Activated CD4-positive, alpha-beta memory T cell treated with anti-CD3 and anti-CD28 coated beads for 36 hours (primary cell): ENCODE measurements at regions not wholly inside any gene's neighbourhood (a gene's known extent, or its start where the extent isn't known, plus 50 kb on each side); places are given as distances from the start of the nearest gene placed in this dataset.

Source experiments
- CTCF ChIA-PET: fragments of 350-600 bp; sonication (Branson Sonifier 250); formaldehyde crosslinking; loops from one replicate; lab custom pipeline; 2021; ENCODE audit warnings: antibody characterized with exemption, inconsistent platforms; lab: Charles Lee
- POLR2A ChIA-PET: fragments of 350-600 bp; sonication (Branson Sonifier 250); formaldehyde crosslinking; loops from one replicate; lab custom pipeline; 2021; ENCODE audit warnings: antibody characterized with exemption; lab: Charles Lee
- DNase-seq: peaks from one replicate; pipeline ENCODE4 v3.0.0-alpha.2; 2020
- H3K27ac Mint-ChIP-seq: one replicate; pipeline ENCODE4 v1.8.0; 2021; ENCODE audit warnings: mixed read lengths
- H3K27me3 Mint-ChIP-seq: one replicate; pipeline ENCODE4 v1.8.0; 2021; ENCODE audit warnings: mixed read lengths
- H3K36me3 Mint-ChIP-seq: one replicate; pipeline ENCODE4 v1.8.0; 2021; ENCODE audit warnings: mixed read lengths
- H3K4me1 Mint-ChIP-seq: one replicate; pipeline ENCODE4 v1.8.0; 2021; ENCODE audit warnings: low read depth, mixed read lengths
- H3K4me3 Mint-ChIP-seq: one replicate; pipeline ENCODE4 v1.8.0; 2021; ENCODE audit warnings: mild to moderate bottlenecking, mixed read lengths
- H3K9me3 Mint-ChIP-seq: one replicate; pipeline ENCODE4 v1.8.0; 2021; ENCODE audit warnings: mixed read lengths
- intact Hi-C: fragments of 100-400 bp; cut with micrococcal nuclease; formaldehyde crosslinking; loops from one replicate; pipeline ENCODE4 v1.15.1; 2023

GRCh38 chr3:76723366-76723765 lies 316.5 kb upstream of the ROBO2 start:
- POLR2A ChIA-PET, result no interaction called here
- no peaks in the 10 kb centered on the region for H3K4me1 Mint-ChIP-seq
- H3K27ac Mint-ChIP-seq, result no peak overlapping the region
- H3K4me3 Mint-ChIP-seq, result no peak overlapping the region
- H3K27me3 Mint-ChIP-seq, result no peaks in the 10 kb centered on the region
- intact Hi-C loops, result no loop called here
- no peaks in the 10 kb centered on the region for H3K36me3 Mint-ChIP-seq
- CTCF ChIA-PET, result no interaction called here
- H3K9me3 Mint-ChIP-seq, result peaks cover 14% of the 10 kb centered on the region
- DNase-seq, result no peak

- no peaks in the 10 kb centered on the region for H3K27me3 Mint-ChIP-seq
- H3K27ac Mint-ChIP-seq, result no peak overlapping the region
- no peaks in the 10 kb centered on the region for H3K36me3 Mint-ChIP-seq
- no peaks in the 10 kb centered on the region for H3K4me1 Mint-ChIP-seq
- DNase-seq, result no peak
- intact Hi-C loops, result no loop called here
- H3K4me3 Mint-ChIP-seq, result no peak overlapping the region
- H3K9me3 Mint-ChIP-seq, result peaks cover 14% of the 10 kb centered on the region
- ChIA-PET CTCF (no interaction called here), POLR2A (no interaction called here)
Measured at GRCh38 chr3:76724075-76724474, 315.8 kb upstream of the ROBO2 start.

GRCh38 chr3:76724706-76725105 lies 315.2 kb upstream of the ROBO2 start:
- CTCF ChIA-PET, result no interaction called here
- Mint-ChIP-seq H3K27ac (no peak overlapping the region), H3K4me3 (no peak overlapping the region), H3K27me3 (no peaks in the 10 kb centered on the region), H3K36me3 (no peaks in the 10 kb centered on the region), H3K4me1 (no peaks in the 10 kb centered on the region), H3K9me3 (peaks cover 14% of the 10 kb centered on the region)
- POLR2A ChIA-PET, result no interaction called here
- intact Hi-C loops, result no loop called here
- no peak for DNase-seq

GRCh38 chr3:76726034-76726433 lies 313.9 kb upstream of the ROBO2 start:
- Mint-ChIP-seq H3K27ac (no peak overlapping the region), H3K27me3 (no peaks in the 10 kb centered on the region), H3K4me1 (no peaks in the 10 kb centered on the region), H3K9me3 (peaks cover 16% of the 10 kb centered on the region), H3K4me3 (no peak overlapping the region), H3K36me3 (no peaks in the 10 kb centered on the region)
- intact Hi-C loops, result no loop called here
- POLR2A ChIA-PET, result no interaction called here
- CTCF ChIA-PET, result no interaction called here
- no peak for DNase-seq

GRCh38 chr3:76728426-76728825 lies 311.5 kb upstream of the ROBO2 start:
- Mint-ChIP-seq H3K27me3 (no peaks in the 10 kb centered on the region), H3K27ac (no peak overlapping the region), H3K36me3 (no peaks in the 10 kb centered on the region), H3K9me3 (peaks cover 23% of the 10 kb centered on the region), H3K4me1 (no peaks in the 10 kb centered on the region), H3K4me3 (no peak overlapping the region)
- ChIA-PET CTCF (no interaction called here), POLR2A (no interaction called here)
- DNase-seq, result no peak
- intact Hi-C loops, result no loop called here

GRCh38 chr3:76731471-76731870 lies 308.4 kb upstream of the ROBO2 start:
- ChIA-PET CTCF (no interaction called here), POLR2A (no interaction called here)
- Mint-ChIP-seq H3K27me3 (no peaks in the 10 kb centered on the region), H3K4me1 (no peaks in the 10 kb centered on the region), H3K9me3 (peaks cover 24% of the 10 kb centered on the region), H3K36me3 (no peaks in the 10 kb centered on the region), H3K27ac (no peak overlapping the region), H3K4me3 (no peak overlapping the region)
- intact Hi-C loops, result no loop called here
- no peak for DNase-seq

- Mint-ChIP-seq H3K9me3 (peaks cover 28% of the 10 kb centered on the region), H3K36me3 (no peaks in the 10 kb centered on the region), H3K27ac (no peak overlapping the region), H3K27me3 (no peaks in the 10 kb centered on the region), H3K4me1 (no peaks in the 10 kb centered on the region), H3K4me3 (no peak overlapping the region)
- ChIA-PET CTCF (no interaction called here), POLR2A (no interaction called here)
- intact Hi-C loops, result no loop called here
- DNase-seq, result no peak
Measured at GRCh38 chr3:76733073-76733759, 306.7 kb upstream of the ROBO2 start.

- no peak overlapping the region for H3K4me3 Mint-ChIP-seq
Measured at GRCh38 chr3:76735152-76735551, 304.7 kb upstream of the ROBO2 start.

GRCh38 chr3:76753599-76753998 lies 286.3 kb upstream of the ROBO2 start:
- Mint-ChIP-seq H3K4me1 (no peaks in the 10 kb centered on the region), H3K9me3 (peaks cover 8% of the 10 kb centered on the region), H3K36me3 (no peaks in the 10 kb centered on the region), H3K4me3 (no peak overlapping the region), H3K27ac (no peak overlapping the region), H3K27me3 (no peaks in the 10 kb centered on the region)
- CTCF ChIA-PET, result no interaction called here
- POLR2A ChIA-PET, result no interaction called here
- intact Hi-C loops, result no loop called here
- DNase-seq, result no peak

More at GRCh38 chr3:76735152-76735551, 304.7 kb upstream of the ROBO2 start:
- Mint-ChIP-seq H3K36me3 (no peaks in the 10 kb centered on the region), H3K9me3 (peaks cover 36% of the 10 kb centered on the region), H3K27me3 (no peaks in the 10 kb centered on the region), H3K27ac (no peak overlapping the region), H3K4me1 (no peaks in the 10 kb centered on the region)
- POLR2A ChIA-PET, result no interaction called here
- intact Hi-C loops, result no loop called here
- DNase-seq, result no peak
- CTCF ChIA-PET, result no interaction called here

- no peaks in the 10 kb centered on the region for H3K36me3 Mint-ChIP-seq
- POLR2A ChIA-PET, result no interaction called here
- H3K27ac Mint-ChIP-seq, result no peak overlapping the region
- H3K9me3 Mint-ChIP-seq, result peaks cover 8% of the 10 kb centered on the region
- H3K4me3 Mint-ChIP-seq, result no peak overlapping the region
- no peaks in the 10 kb centered on the region for H3K4me1 Mint-ChIP-seq
- H3K27me3 Mint-ChIP-seq, result no peaks in the 10 kb centered on the region
- intact Hi-C loops, result no loop called here
- no peak for DNase-seq
- CTCF ChIA-PET, result interaction anchor here (0.6 kb wide), 1 partner anchor 15 kb away, joined by 3 read pairs; no protein-coding TSS in a partner anchor
Measured at GRCh38 chr3:76754247-76754646, 285.7 kb upstream of the ROBO2 start.

- Mint-ChIP-seq H3K27me3 (no peaks in the 10 kb centered on the region), H3K4me1 (no peaks in the 10 kb centered on the region), H3K36me3 (no peaks in the 10 kb centered on the region), H3K9me3 (peaks cover 10% of the 10 kb centered on the region), H3K4me3 (no peak overlapping the region), H3K27ac (no peak overlapping the region)
- ChIA-PET POLR2A (no interaction called here), CTCF (no interaction called here)
- intact Hi-C loops, result no loop called here
- DNase-seq, result no peak
Measured at GRCh38 chr3:76756577-76756976, 283.3 kb upstream of the ROBO2 start.

GRCh38 chr3:76760336-76760735 lies 279.6 kb upstream of the ROBO2 start:
- no peaks in the 10 kb centered on the region for H3K27me3 Mint-ChIP-seq

GRCh38 chr3:76765511-76765910 lies 274.4 kb upstream of the ROBO2 start:
- Mint-ChIP-seq H3K27ac (no peak overlapping the region), H3K9me3 (peaks cover 26% of the 10 kb centered on the region), H3K4me3 (no peak overlapping the region), H3K27me3 (no peaks in the 10 kb centered on the region), H3K36me3 (no peaks in the 10 kb centered on the region), H3K4me1 (no peaks in the 10 kb centered on the region)
- ChIA-PET CTCF (no interaction called here), POLR2A (no interaction called here)
- no peak for DNase-seq
- intact Hi-C loops, result no loop called here

More at GRCh38 chr3:76760336-76760735, 279.6 kb upstream of the ROBO2 start:
- Mint-ChIP-seq H3K9me3 (peaks cover 20% of the 10 kb centered on the region), H3K4me1 (no peaks in the 10 kb centered on the region), H3K27ac (no peak overlapping the region), H3K4me3 (no peak overlapping the region), H3K36me3 (no peaks in the 10 kb centered on the region)
- ChIA-PET POLR2A (no interaction called here), CTCF (no interaction called here)
- intact Hi-C loops, result no loop called here
- no peak for DNase-seq
